Fibroblast of lung (primary cell): ENCODE measurements at regions not wholly inside any gene's neighbourhood (a gene's known extent, or its start where the extent isn't known, plus 50 kb on each side); places are given as distances from the start of the nearest gene placed in this dataset.

ENCODE experiments used
- DNase-seq, 2 donors: peaks; one replicate each; pipeline versions ENCODE4 v3.0.0 to v3.0.0-alpha.2; 2010; ENCODE audit warnings: low read depth in 2 of 2
- H2AFZ ChIP-seq: 2 replicates; pipeline ENCODE4 v1.5.1; 2012; ENCODE audit warnings: low read length, control low read depth, inconsistent platforms
- H3K27ac ChIP-seq: 2 replicates; pipeline ENCODE4 v1.5.1; 2011; ENCODE audit warnings: low read length, control low read depth; ENCODE audit not compliant: insufficient read depth
- H3K27me3 ChIP-seq: 2 replicates; pipeline ENCODE4 v1.5.1; 2011; ENCODE audit warnings: mild to moderate bottlenecking, low read length; ENCODE audit not compliant: control insufficient read depth, insufficient read depth
- H3K36me3 ChIP-seq: 2 replicates; pipeline ENCODE4 v1.5.1; 2011; ENCODE audit warnings: low read length; ENCODE audit not compliant: control insufficient read depth, insufficient read depth
- H3K4me1 ChIP-seq: 2 replicates; pipeline ENCODE4 v1.5.1; 2011; ENCODE audit warnings: low read length; ENCODE audit not compliant: control insufficient read depth, insufficient read depth; ENCODE audit errors: extremely low read depth
- H3K4me2 ChIP-seq: 2 replicates; pipeline ENCODE4 v1.5.1; 2011; ENCODE audit warnings: low read length, control low read depth; ENCODE audit not compliant: insufficient read depth; ENCODE audit errors: extremely low read depth
- H3K4me3 ChIP-seq, 4 experiments: fragments of 200-600 bp in 1 of 4; sonication (generic) in 1 of 4; replicated peaks in 1 of 4; 2 replicates each; pipeline ENCODE4 v1.5.1; 2011 to 2016; ENCODE audit warnings: low read length in 4 of 4, low read depth in 3 of 4, mild to moderate bottlenecking in 3 of 4, control low read depth in 2 of 4, inconsistent platforms in 1 of 4, mixed read lengths in 1 of 4; ENCODE audit not compliant: insufficient read depth in 1 of 4; ENCODE audit errors: control extremely low read depth in 1 of 4
- H3K79me2 ChIP-seq: 2 replicates; pipeline ENCODE4 v1.5.1; 2012; ENCODE audit warnings: mild to moderate bottlenecking, low read length, inconsistent platforms; ENCODE audit not compliant: control insufficient read depth, insufficient read depth
- H3K9ac ChIP-seq: 2 replicates; pipeline ENCODE4 v1.5.1; 2011; ENCODE audit warnings: mild to moderate bottlenecking, low read length, control low read depth; ENCODE audit not compliant: insufficient read depth
- H3K9me3 ChIP-seq: 2 replicates; pipeline ENCODE4 v1.5.1; 2012; ENCODE audit warnings: low read depth, low read length; ENCODE audit not compliant: control insufficient read depth, insufficient read depth
- H4K20me1 ChIP-seq: 2 replicates; pipeline ENCODE4 v1.5.1; 2011; ENCODE audit warnings: low read length; ENCODE audit not compliant: control insufficient read depth, insufficient read depth; ENCODE audit errors: extremely low read depth
- CTCF ChIP-seq, 2 donors: IDR thresholded peaks in 1 of 2; conservative IDR thresholded peaks in 1 of 2; 1 replicate in 1 of 2; 2 replicates in 1 of 2; pipeline ENCODE4 v1.5.1; 2011 to 2012; ENCODE audit warnings: low read length in 2 of 2, control low read depth in 1 of 2, inconsistent platforms in 1 of 2, low read depth in 1 of 2, mild to moderate bottlenecking in 1 of 2
- EZH2 ChIP-seq: IDR thresholded peaks from 2 replicates; pipeline ENCODE4 v1.5.1; 2012; ENCODE audit warnings: low read length, control low read depth, mild to moderate bottlenecking; ENCODE audit errors: missing control alignments

- DNase-seq = no peak
- TF ChIP-seq CTCF (conservative IDR thresholded peaks at IDR 0.05 in 1 of 2, IDR thresholded peaks at IDR 0.05 in 1 of 2; ENCODE audit: low read depth in 1 of 2, low read length in 2 of 2) (no peak), EZH2 (no peak)
- H3K4me2 ChIP-seq = no peak overlapping the region
- H3K27me3 ChIP-seq = no peaks in the 10 kb centered on the region
- no peak overlapping the region for H3K27ac ChIP-seq
- H2AFZ ChIP-seq = no peak overlapping the region
- H3K4me1 ChIP-seq = no peaks in the 10 kb centered on the region
- no peak overlapping the region for H3K4me3 ChIP-seq
- no peaks in the 10 kb centered on the region for H3K9me3 ChIP-seq
- no peaks in the 10 kb centered on the region for H4K20me1 ChIP-seq
- H3K36me3 ChIP-seq = no peaks in the 10 kb centered on the region
- H3K79me2 ChIP-seq = no peaks in the 10 kb centered on the region
- no peak overlapping the region for H3K9ac ChIP-seq
Measured at GRCh38 chr22:48619721-48620120, 1208.0 kb downstream of the BRD1 start.

DNA sequence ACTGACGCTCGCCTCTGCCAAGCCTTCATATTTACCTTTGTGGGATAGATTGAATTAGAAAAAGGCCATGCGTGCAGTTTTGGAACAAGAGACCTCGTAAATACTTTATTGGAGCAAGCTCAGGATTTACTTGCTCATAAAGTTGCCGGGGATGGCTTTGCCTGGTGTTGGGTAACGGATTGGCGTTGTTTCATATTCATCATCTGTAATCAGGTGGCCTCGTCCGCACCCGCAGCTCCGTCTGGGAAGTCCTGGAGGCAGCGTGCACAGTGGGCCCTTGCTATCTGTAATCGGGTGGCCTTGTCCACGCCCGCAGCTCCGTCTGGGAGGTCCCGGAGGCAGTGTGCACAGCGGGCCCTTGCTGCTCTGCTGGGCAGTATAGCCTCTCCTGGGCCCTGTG is 1209.3 kb downstream of the BRD1 start:
- no peaks in the 10 kb centered on the region for H3K36me3 ChIP-seq
- H2AFZ ChIP-seq = no peak overlapping the region
- no peak overlapping the region for H3K4me3 ChIP-seq
- DNase-seq = no peak
- no peaks in the 10 kb centered on the region for H3K9me3 ChIP-seq
- H3K79me2 ChIP-seq = no peaks in the 10 kb centered on the region
- H3K4me2 ChIP-seq = no peak overlapping the region
- no peak overlapping the region for H3K9ac ChIP-seq
- no peaks in the 10 kb centered on the region for H4K20me1 ChIP-seq
- no peaks in the 10 kb centered on the region for H3K4me1 ChIP-seq
- no peak overlapping the region for H3K27ac ChIP-seq
- TF ChIP-seq EZH2 (no peak), CTCF (conservative IDR thresholded peaks at IDR 0.05 in 1 of 2, IDR thresholded peaks at IDR 0.05 in 1 of 2; ENCODE audit: low read depth in 1 of 2, low read length in 2 of 2) (no peak)
- H3K27me3 ChIP-seq = no peaks in the 10 kb centered on the region

DNA sequence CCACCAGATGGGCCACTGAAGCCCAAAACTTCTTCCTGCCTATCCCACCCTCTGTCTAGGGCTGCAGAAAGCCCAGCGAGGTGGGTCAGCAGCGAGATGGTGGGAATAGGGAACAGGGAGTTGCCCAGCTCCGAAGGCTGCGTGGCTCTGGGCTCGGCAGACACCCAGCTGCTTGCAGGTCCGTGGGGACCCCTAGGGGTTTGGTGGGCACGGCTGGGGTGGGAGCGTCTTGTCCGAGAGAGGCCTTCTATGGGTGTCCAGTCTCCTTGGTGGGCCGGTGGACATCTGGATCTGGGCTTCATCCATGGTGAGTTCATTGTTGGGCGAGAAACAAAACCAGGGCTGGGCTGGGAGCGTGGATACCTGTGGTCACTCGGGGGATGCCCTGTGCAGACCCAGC is 1211.0 kb downstream of the BRD1 start:
- H3K36me3 ChIP-seq = no peaks in the 10 kb centered on the region
- no peak overlapping the region for H3K9ac ChIP-seq
- H4K20me1 ChIP-seq = no peaks in the 10 kb centered on the region
- no peak overlapping the region for H3K4me3 ChIP-seq
- H3K27me3 ChIP-seq = no peaks in the 10 kb centered on the region
- H3K4me1 ChIP-seq = no peaks in the 10 kb centered on the region
- no peaks in the 10 kb centered on the region for H3K79me2 ChIP-seq
- no peak overlapping the region for H2AFZ ChIP-seq
- no peak overlapping the region for H3K27ac ChIP-seq
- no peaks in the 10 kb centered on the region for H3K9me3 ChIP-seq
- TF ChIP-seq CTCF (conservative IDR thresholded peaks at IDR 0.05 in 1 of 2, IDR thresholded peaks at IDR 0.05 in 1 of 2; ENCODE audit: low read depth in 1 of 2, low read length in 2 of 2) (no peak), EZH2 (no peak)
- no peak overlapping the region for H3K4me2 ChIP-seq
- no peak for DNase-seq
